HG03342 (cell line): ENCODE measurements at regions not wholly inside any gene's neighbourhood (a gene's known extent, or its start where the extent isn't known, plus 50 kb on each side); places are given as distances from the start of the nearest gene placed in this dataset.

Source experiments
- ATAC-seq: cut with Tn5 transposase; IDR thresholded peaks from one replicate; pipeline ENCODE4 v1.9.1; 2021; ENCODE audit warnings: mild to moderate bottlenecking, moderate library complexity; ENCODE audit not compliant: unreplicated experiment

DNA sequence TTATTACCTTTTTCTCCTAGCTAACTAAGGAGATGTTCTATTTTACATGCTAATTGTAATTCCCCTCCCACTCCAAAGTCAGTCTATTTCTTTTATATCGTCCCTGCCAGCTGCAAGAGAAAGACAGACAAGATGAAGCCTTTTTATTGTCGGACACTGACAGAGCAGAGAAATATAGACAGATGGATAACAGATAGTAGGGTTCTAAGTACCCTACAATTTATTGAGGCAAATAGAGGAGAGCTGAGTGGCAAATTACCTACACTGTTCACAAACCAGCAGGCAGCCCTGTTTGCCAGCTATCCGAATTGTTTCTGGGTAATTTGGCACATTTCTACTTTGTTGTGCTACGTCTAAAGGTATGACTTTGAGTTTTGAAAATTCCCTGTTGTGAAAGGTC lies 392.3 kb upstream of the ZNF717 start:
- no peak for ATAC-seq

GRCh38 chr3:76178412-76178811 lies 393.1 kb upstream of the ZNF717 start:
- ATAC-seq: no peak

GRCh38 chr3:76181213-76181612 lies 395.9 kb upstream of the ZNF717 start:
- ATAC-seq: no peak

- no peak for ATAC-seq
Measured at GRCh38 chr3:76198086-76198485, 412.7 kb upstream of the ZNF717 start.

DNA sequence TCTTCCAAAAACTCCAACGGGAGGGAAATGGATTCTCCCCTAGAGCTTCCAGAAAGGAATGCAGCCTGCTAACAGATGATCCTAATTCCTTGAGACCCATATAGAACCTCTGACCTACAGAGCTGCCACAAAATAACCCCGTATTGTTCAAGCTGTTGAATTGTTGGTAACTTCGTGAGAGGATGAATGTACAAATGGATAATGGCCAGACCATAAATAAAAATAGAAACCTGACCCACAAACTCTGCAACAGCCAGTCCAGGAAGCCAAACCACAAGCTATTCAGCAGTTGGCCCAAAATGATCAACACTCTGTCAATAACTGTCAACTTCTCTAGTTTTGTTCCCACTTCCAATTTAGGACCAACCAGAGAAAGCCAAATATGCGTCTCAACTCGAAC lies 414.0 kb upstream of the ZNF717 start:
- ATAC-seq: no peak

DNA sequence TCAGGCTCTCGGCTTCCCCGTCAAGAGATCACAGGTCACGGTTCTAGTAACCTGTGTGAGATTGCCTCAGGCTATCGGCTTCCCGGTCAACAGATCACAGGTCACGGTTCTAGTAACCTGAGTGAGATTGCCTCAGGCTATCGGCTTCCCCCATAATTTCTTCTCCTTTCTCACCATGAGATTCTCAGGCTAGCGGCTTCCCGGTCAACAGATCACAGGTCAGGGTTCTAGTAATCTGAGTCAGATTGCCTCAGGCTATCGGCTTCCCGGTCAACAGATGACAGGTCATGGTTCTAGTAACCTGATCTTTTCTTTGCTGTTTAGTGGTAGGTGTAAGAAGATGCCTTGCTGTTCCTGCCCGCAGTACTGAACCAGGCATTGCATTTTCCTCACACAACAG lies 418.2 kb upstream of the ZNF717 start:
- no peak for ATAC-seq

DNA sequence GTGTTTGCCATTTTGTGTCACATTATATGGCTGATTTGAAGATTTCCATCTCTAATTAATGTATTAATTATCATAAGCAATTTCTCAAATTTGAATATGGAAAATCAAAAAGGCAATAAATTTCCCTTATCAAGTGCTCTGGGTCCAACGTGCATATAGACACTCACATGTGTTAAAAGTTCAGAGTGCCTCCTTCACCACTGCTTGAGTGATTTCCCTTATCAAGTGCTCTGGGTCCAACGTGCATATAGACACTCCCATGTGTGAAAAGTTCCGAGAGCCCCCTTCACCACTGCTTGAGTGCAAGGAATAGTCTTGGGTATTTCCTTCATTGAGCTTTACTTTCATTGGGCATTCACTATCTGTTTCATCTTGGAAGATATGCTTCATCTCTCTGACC lies 421.0 kb upstream of the ZNF717 start:
- ATAC-seq: no peak

DNA sequence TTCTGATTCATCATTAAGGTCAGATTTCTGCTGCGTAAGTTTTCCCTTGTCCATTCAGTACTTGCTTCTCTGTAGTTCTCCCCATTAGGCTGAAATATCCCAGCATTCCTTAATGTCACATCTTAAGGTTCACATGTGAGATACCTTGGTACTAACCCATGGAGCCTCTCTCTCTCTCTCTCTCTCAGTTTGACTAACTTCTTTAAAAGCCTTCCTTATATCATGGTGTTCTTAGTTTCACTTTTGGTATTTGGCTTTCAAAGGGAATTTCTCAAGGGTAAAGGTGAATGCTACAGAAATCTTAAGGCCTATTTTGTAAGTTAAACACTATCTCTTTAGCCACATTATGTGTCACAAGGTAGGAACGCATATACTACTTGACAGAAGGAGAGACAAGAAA lies 427.3 kb upstream of the ZNF717 start:
- no peak for ATAC-seq

DNA sequence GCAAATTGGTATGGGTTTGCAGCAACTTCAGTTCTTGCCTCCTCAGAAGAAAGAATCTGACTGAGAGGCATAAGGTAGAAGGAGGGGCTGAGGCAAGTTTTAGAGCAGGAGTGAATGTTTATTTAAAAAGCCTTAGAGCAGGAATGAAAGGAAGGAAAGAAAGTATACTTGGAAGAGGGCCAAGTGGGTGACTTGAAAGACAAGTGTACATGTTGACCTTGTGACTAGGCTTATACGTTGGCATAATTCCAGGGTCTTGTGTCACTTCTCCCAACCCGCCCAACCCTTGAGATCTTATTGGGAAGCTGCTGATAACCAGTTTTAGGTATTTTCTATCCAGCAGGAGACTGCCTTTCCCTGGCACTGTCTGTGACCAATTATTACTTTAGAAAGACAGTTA lies 436.9 kb upstream of the ZNF717 start:
- no peak for ATAC-seq

GRCh38 chr3:76231258-76231657 lies 445.9 kb upstream of the ZNF717 start:
- ATAC-seq: no peak

DNA sequence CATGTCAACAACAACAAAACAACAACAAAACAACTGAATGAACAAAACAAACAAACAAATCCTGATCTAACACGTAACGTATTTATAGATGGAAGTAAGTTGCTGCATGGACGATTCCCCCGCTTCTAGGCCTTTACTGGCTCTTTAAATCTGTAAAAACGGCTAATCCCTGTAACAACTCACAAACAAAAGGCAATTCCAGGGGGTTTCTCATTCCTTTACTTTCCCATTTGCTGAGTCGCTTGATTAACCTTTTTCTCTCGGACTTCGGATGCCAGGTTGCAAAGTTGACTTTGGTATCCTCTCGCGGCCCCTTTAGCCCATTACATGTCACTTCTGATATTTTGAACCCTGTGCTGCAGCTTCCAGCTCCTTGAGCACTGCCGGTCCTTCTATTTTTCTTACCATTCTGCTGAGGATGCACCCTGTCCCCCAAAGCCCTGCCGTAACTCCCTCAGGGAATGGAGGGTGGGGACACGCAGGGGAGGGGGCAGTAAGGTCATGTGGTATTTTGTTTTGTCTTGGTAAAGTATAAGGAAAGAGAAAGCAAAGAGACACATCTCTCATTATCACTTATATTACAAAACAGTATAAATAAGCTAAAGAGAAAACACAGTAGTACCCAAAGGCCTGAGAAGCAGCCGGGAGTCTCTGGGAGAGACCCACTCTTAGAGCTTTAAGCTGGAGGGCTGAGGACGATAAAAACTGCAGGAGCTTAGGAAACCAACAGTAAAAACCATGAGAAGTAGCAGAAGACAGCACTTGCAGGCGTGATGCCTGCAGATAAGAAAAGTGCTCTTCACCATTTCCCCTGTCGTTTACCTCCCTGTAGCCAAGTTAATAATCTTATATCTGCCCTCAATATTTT lies 457.8 kb upstream of the ZNF717 start:
- no peak for ATAC-seq

- ATAC-seq: no peak
Measured at GRCh38 chr3:76245073-76245472, 459.7 kb upstream of the ZNF717 start.

DNA sequence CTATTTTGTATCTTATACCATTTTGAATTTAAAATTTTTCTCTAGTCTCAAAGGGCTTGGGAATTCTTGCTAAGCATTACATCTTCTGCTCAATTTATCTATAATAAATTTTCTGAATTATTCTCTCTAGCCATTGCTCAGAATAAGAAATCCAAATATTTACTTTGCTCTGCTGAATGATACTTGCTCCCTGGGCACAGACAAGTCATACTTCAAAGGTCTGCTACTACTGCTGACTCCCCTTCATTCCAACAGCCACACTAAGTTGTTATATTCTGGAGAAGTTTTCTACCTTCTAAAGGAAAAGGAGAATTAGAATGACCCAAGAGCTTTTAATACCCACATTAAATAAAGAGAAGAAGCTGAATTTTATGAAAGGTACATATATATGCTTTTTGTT lies 460.3 kb upstream of the ZNF717 start:
- no peak for ATAC-seq

DNA sequence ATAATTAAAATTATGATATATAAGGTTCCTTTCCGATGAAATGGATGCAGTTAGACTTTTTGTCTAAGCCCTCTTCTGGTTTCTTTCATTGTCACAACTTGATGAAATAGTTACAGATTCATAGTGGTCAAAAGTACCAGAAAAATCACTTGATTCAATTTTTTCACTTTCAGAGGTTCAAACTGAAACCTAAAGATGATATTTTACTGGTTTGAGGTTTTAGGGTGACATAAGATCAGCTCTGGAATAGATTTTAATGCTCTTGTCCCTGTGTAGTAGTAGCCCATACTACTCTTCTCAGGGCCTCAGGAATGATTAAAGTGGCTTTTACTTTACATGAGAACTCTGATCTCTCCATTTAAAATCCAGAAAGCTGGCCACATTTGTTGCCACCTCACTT lies 479.1 kb upstream of the ZNF717 start:
- ATAC-seq: no peak

- no peak for ATAC-seq
Measured at GRCh38 chr3:76264911-76265310, 479.6 kb upstream of the ZNF717 start.

- ATAC-seq: no peak
Measured at GRCh38 chr3:76266511-76266910, 481.2 kb upstream of the ZNF717 start.

DNA sequence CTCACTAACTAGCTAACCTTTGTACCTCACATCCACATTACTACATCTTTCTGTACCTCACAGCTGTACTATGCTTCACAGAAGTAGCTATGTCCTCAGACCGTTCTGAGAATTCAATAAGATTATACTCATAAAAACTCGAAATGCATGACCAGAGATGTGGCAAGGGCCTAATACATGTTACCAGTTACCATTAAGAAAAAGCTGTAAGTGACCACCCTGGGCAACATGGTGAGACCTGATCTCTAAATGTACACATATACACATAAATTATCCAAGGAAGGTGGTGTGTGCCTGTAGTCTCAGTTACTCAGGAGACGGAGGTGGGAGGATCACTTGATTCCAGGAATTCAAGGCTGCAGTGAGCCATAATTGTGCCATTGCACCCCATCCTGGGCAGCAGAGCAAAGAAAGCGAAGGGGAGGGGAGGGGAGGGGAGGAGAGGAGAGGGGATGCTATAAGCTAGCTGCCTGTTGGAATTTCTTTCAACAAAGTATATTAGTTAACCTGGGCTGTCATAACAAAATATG lies 482.6 kb upstream of the ZNF717 start:
- ATAC-seq: no peak

- no peak for ATAC-seq
Measured at GRCh38 chr3:76293856-76294255, 508.5 kb upstream of the ZNF717 start.

GRCh38 chr3:76300746-76301145 lies 515.4 kb upstream of the ZNF717 start:
- ATAC-seq: no peak

GRCh38 chr3:76307556-76307955 lies 522.2 kb upstream of the ZNF717 start:
- ATAC-seq: no peak

DNA sequence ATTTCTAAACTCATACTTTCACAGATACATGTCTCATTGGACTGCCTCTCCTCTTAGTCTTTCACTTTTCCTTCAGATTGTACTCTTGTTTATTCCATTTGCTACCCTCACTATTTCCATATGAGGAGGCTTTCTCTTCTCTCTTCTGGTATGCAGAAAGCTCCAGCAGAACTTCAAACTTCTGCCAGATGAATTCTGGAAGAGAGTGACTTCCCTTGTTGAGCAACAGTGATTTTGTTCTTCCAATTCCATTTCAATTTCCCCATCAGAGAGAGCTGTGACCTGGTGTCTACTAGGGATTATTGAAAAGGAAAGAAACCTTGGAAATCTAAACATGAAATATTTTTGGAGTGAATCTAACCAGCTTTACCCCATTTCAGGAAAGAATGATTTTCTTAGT lies 523.2 kb upstream of the ZNF717 start:
- no peak for ATAC-seq

DNA sequence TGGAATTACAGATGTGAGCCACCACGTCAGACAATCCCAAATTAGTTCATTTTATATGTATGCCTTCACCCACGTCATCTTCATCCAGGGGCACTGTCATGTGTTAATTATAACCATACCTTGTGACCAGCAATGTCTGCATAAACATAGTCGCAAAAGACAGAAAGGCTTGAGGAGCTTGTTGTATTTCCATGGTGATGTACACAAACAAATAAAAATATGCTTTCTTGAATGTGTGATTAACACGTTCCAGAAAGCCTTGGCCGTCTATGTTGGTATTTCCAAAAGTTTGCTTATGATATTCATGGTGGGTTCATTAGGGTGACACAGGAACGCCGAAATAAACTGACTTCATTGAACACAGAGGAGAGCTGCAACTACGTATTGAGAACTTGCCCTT lies 524.7 kb upstream of the ZNF717 start:
- ATAC-seq: no peak

GRCh38 chr3:76310667-76311066 lies 525.3 kb upstream of the ZNF717 start:
- ATAC-seq: no peak
